WTC11 (cell line): ENCODE measurements at regions not wholly inside any gene's neighbourhood (a gene's known extent, or its start where the extent isn't known, plus 50 kb on each side); places are given as distances from the start of the nearest gene placed in this dataset.

ENCODE experiments used
- ATAC-seq: fragments of 200-7000 bp; cut with Tn5 transposase; 2 replicates; pipeline ENCODE4 v1.10.0; 2021; ENCODE audit warnings: mild to moderate bottlenecking, moderate library complexity
- CTCF ChIA-PET: fragments of 300-600 bp; sonication (Branson Sonifier 250); formaldehyde crosslinking; loops from one replicate; lab custom pipeline; 2021; ENCODE audit warnings: antibody characterized with exemption; lab: Charles Lee
- POLR2A ChIA-PET: fragments of 350-600 bp; sonication (Branson Sonifier 250); formaldehyde crosslinking; loops from one replicate; lab custom pipeline; 2021; ENCODE audit warnings: antibody characterized with exemption; lab: Charles Lee
- DNase-seq: peaks from one replicate; pipeline ENCODE4 v3.0.0; 2021; ENCODE audit warnings: low spot score
- H3K27ac Mint-ChIP-seq: 2 replicates; pipeline ENCODE4 v1.8.0; 2021; ENCODE audit warnings: mixed read lengths
- H3K27me3 Mint-ChIP-seq: 2 replicates; pipeline ENCODE4 v1.8.0; 2021; ENCODE audit warnings: low read depth, mild to moderate bottlenecking, moderate library complexity, mixed read lengths
- H3K36me3 Mint-ChIP-seq: 2 replicates; pipeline ENCODE4 v1.8.0; 2021; ENCODE audit warnings: mixed read lengths
- H3K4me1 Mint-ChIP-seq: 2 replicates; pipeline ENCODE4 v1.8.0; 2022; ENCODE audit warnings: mixed read lengths
- H3K4me3 Mint-ChIP-seq: 2 replicates; pipeline ENCODE4 v1.8.0; 2021; ENCODE audit warnings: mild to moderate bottlenecking, moderate library complexity, mixed read lengths
- H3K9me3 Mint-ChIP-seq: 2 replicates; pipeline ENCODE4 v1.8.0; 2021; ENCODE audit warnings: mixed read lengths
- CREB1 ChIP-seq: sonication (generic); formaldehyde crosslinking; IDR thresholded peaks from 2 replicates; pipeline ENCODE4 v1.8.0; 2023; ENCODE audit warnings: mild to moderate bottlenecking, missing genetic modification reagents
- CREM ChIP-seq: sonication (generic); formaldehyde crosslinking; IDR thresholded peaks from 2 replicates; pipeline ENCODE4 v1.8.1; 2022; ENCODE audit warnings: mild to moderate bottlenecking, missing genetic modification reagents, moderate library complexity
- EMX1 ChIP-seq: fragments of 250-450 bp; sonication (Bioruptor Pico); IDR thresholded peaks from 2 replicates; pipeline ENCODE4 v1.8.0; 2021; ENCODE audit warnings: mild to moderate bottlenecking
- GTF2I ChIP-seq: fragments of 250-450 bp; sonication (Bioruptor Pico); conservative IDR thresholded peaks from 2 replicates; pipeline ENCODE4 v1.4.0; 2021; ENCODE audit warnings: mild to moderate bottlenecking
- HMGXB4 ChIP-seq: sonication (generic); formaldehyde crosslinking; IDR thresholded peaks from 2 replicates; pipeline ENCODE4 v1.8.1; 2023; ENCODE audit warnings: mild to moderate bottlenecking, moderate library complexity, missing genetic modification reagents
- IRF2 ChIP-seq: sonication (generic); formaldehyde crosslinking; IDR thresholded peaks from 2 replicates; pipeline ENCODE4 v1.8.0; 2022; ENCODE audit warnings: low read depth, missing genetic modification reagents, borderline replicate concordance
- JAZF1 ChIP-seq: fragments of 250-450 bp; sonication (Bioruptor Pico); IDR thresholded peaks from 2 replicates; pipeline ENCODE4 v1.9.0; 2021; ENCODE audit warnings: moderate library complexity, mild to moderate bottlenecking, inconsistent platforms
- JUN ChIP-seq: sonication (generic); formaldehyde crosslinking; IDR thresholded peaks from 2 replicates; pipeline ENCODE4 v1.8.0; 2023; ENCODE audit warnings: mild to moderate bottlenecking, missing genetic modification reagents
- NR3C1 ChIP-seq: sonication (generic); formaldehyde crosslinking; conservative IDR thresholded peaks from 2 replicates; pipeline ENCODE4 v1.8.1; 2023; ENCODE audit warnings: low read depth, mild to moderate bottlenecking, missing genetic modification reagents
- OVOL2 ChIP-seq: fragments of 250-450 bp; sonication (Bioruptor Pico); IDR thresholded peaks from 2 replicates; pipeline ENCODE4 v1.9.0; 2021; ENCODE audit warnings: mild to moderate bottlenecking, borderline replicate concordance
- RELA ChIP-seq: sonication (generic); formaldehyde crosslinking; IDR thresholded peaks from 2 replicates; pipeline ENCODE4 v1.8.1; 2022; ENCODE audit warnings: missing genetic modification reagents, mild to moderate bottlenecking, borderline replicate concordance
- ZBTB43 ChIP-seq: sonication (generic); formaldehyde crosslinking; IDR thresholded peaks from 2 replicates; pipeline ENCODE4 v1.8.1; 2023; ENCODE audit warnings: mild to moderate bottlenecking, missing genetic modification reagents
- ZNF138 ChIP-seq: sonication (generic); formaldehyde crosslinking; conservative IDR thresholded peaks from 2 replicates; pipeline ENCODE4 v1.8.1; 2022; ENCODE audit warnings: mild to moderate bottlenecking, moderate library complexity, missing genetic modification reagents
- ZNF281 ChIP-seq: sonication (generic); formaldehyde crosslinking; IDR thresholded peaks from 2 replicates; pipeline ENCODE4 v1.8.0; 2023; ENCODE audit warnings: mild to moderate bottlenecking, missing genetic modification reagents
- ZNF512 ChIP-seq: sonication (generic); formaldehyde crosslinking; IDR thresholded peaks from 2 replicates; pipeline ENCODE4 v1.8.1; 2022; ENCODE audit warnings: missing genetic modification reagents, borderline replicate concordance
- ZNF532 ChIP-seq: fragments of 250-450 bp; sonication (Bioruptor Pico); IDR thresholded peaks from 2 replicates; pipeline ENCODE4 v1.9.0; 2021; ENCODE audit warnings: mild to moderate bottlenecking, borderline replicate concordance
- ZNF671 ChIP-seq: fragments of 250-450 bp; sonication (Bioruptor Pico); IDR thresholded peaks from 2 replicates; pipeline ENCODE4 v1.8.0; 2021; ENCODE audit warnings: mild to moderate bottlenecking
- TF ChIP-seq, protein P1 (sequence below): sonication (generic); formaldehyde crosslinking; IDR thresholded peaks from 2 replicates; pipeline ENCODE4 v1.8.1; 2023; ENCODE audit warnings: mild to moderate bottlenecking, missing genetic modification reagents, borderline replicate concordance
- TF ChIP-seq, protein P2 (sequence below): sonication (generic); formaldehyde crosslinking; IDR thresholded peaks from 2 replicates; pipeline ENCODE4 v1.8.1; 2023; ENCODE audit warnings: mild to moderate bottlenecking, missing genetic modification reagents, moderate library complexity
- TF ChIP-seq, protein P3 (sequence below): sonication (generic); formaldehyde crosslinking; IDR thresholded peaks from 2 replicates; pipeline ENCODE4 v1.8.1; 2022; ENCODE audit warnings: mild to moderate bottlenecking, moderate library complexity, missing genetic modification reagents

DNA sequence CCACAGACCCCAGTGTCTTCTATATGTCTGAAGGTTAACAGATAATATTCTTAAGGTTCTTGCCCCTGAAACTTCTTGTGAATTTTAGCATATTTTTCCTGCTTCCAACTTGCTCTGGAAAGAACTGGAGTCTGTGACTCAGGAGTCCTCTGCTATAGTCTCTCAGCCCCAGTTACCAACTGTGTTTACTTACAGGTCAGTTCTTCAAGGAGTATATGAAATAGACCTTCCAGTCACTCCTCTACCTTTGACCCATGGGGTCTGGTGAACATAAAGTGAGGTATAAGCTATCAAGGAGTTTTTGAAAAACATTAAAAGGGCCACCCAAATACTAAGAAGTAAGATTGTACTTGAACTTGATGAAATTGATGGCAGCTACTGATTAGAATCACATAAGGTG lies 139.2 kb upstream of the ROPN1 start (continued):
- no peak for TF ChIP-seq IRF2 (CRISPR knock-in tag)
- no peak for TF ChIP-seq RELA (CRISPR knock-in tag)
- no peak for TF ChIP-seq ZNF512 (CRISPR knock-in tag)
- no peak for TF ChIP-seq JAZF1 (CRISPR knock-in tag)
- no peak for TF ChIP-seq HMGXB4 (CRISPR knock-in tag)
- no peak for TF ChIP-seq ZNF281 (CRISPR knock-in tag)
- TF ChIP-seq GTF2I: no peak
- no peak for TF ChIP-seq CREB1 (CRISPR knock-in tag)

GRCh38 chr3:124131580-124131979 lies 139.7 kb upstream of the ROPN1 start:
- DNase-seq (no peak), ATAC-seq (no peak)
- POLR2A ChIA-PET: interaction anchor here (0.7 kb wide), 1 partner anchor 83 kb away, joined by 3 read pairs; no protein-coding TSS in a partner anchor
- no peaks in the 10 kb centered on the region for H3K36me3 Mint-ChIP-seq
- no peaks in the 10 kb centered on the region for H3K27me3 Mint-ChIP-seq
- no peak overlapping the region for H3K4me3 Mint-ChIP-seq
- H3K27ac Mint-ChIP-seq: no peak overlapping the region
- H3K4me1 Mint-ChIP-seq: no peaks in the 10 kb centered on the region
- CTCF ChIA-PET: no interaction called here
- H3K9me3 Mint-ChIP-seq: no peaks in the 10 kb centered on the region
- TF ChIP-seq ZNF138 (no peak), OVOL2 (CRISPR knock-in tag) (no peak), EMX1 (CRISPR knock-in tag) (no peak), ZNF671 (no peak), NR3C1 (CRISPR knock-in tag) (no peak), ZBTB43 (CRISPR knock-in tag) (no peak), JUN (CRISPR knock-in tag) (no peak), CREM (CRISPR knock-in tag) (no peak), ZNF532 (CRISPR knock-in tag) (no peak)
- TF ChIP-seq, protein P1, sequence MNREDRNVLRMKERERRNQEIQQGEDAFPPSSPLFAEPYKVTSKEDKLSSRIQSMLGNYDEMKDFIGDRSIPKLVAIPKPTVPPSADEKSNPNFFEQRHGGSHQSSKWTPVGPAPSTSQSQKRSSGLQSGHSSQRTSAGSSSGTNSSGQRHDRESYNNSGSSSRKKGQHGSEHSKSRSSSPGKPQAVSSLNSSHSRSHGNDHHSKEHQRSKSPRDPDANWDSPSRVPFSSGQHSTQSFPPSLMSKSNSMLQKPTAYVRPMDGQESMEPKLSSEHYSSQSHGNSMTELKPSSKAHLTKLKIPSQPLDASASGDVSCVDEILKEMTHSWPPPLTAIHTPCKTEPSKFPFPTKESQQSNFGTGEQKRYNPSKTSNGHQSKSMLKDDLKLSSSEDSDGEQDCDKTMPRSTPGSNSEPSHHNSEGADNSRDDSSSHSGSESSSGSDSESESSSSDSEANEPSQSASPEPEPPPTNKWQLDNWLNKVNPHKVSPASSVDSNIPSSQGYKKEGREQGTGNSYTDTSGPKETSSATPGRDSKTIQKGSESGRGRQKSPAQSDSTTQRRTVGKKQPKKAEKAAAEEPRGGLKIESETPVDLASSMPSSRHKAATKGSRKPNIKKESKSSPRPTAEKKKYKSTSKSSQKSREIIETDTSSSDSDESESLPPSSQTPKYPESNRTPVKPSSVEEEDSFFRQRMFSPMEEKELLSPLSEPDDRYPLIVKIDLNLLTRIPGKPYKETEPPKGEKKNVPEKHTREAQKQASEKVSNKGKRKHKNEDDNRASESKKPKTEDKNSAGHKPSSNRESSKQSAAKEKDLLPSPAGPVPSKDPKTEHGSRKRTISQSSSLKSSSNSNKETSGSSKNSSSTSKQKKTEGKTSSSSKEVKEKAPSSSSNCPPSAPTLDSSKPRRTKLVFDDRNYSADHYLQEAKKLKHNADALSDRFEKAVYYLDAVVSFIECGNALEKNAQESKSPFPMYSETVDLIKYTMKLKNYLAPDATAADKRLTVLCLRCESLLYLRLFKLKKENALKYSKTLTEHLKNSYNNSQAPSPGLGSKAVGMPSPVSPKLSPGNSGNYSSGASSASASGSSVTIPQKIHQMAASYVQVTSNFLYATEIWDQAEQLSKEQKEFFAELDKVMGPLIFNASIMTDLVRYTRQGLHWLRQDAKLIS (CRISPR knock-in tag): no peak
- TF ChIP-seq, protein P2, sequence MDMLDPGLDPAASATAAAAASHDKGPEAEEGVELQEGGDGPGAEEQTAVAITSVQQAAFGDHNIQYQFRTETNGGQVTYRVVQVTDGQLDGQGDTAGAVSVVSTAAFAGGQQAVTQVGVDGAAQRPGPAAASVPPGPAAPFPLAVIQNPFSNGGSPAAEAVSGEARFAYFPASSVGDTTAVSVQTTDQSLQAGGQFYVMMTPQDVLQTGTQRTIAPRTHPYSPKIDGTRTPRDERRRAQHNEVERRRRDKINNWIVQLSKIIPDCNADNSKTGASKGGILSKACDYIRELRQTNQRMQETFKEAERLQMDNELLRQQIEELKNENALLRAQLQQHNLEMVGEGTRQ (CRISPR knock-in tag): no peak
- TF ChIP-seq, protein P3, sequence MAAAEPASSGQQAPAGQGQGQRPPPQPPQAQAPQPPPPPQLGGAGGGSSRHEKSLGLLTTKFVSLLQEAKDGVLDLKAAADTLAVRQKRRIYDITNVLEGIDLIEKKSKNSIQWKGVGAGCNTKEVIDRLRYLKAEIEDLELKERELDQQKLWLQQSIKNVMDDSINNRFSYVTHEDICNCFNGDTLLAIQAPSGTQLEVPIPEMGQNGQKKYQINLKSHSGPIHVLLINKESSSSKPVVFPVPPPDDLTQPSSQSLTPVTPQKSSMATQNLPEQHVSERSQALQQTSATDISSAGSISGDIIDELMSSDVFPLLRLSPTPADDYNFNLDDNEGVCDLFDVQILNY: no peak
